HL-60 (cell line): ENCODE measurements at regions not wholly inside any gene's neighbourhood (a gene's known extent, or its start where the extent isn't known, plus 50 kb on each side); places are given as distances from the start of the nearest gene placed in this dataset.

Experiments
- DNase-seq, 2 experiments: peaks; one replicate each; pipeline ENCODE4 v3.0.0-alpha.2; 2010 to 2020; ENCODE audit warnings: low read depth in 1 of 2, low spot score in 1 of 2
- H3K27ac ChIP-seq: fragments of 250-450 bp; sonication (Bioruptor Pico); replicated peaks from 2 replicates; pipeline ENCODE4 v1.5.1; 2020; ENCODE audit warnings: mild to moderate bottlenecking, moderate library complexity
- H3K27me3 ChIP-seq: fragments of 250-450 bp; sonication (Bioruptor Pico); 2 replicates; pipeline ENCODE4 v1.5.1; 2021; ENCODE audit warnings: mild to moderate bottlenecking, moderate library complexity; ENCODE audit not compliant: insufficient read depth, poor library complexity, severe bottlenecking
- H3K4me3 ChIP-seq: replicated peaks from 2 replicates; pipeline ENCODE4 v1.5.1; 2011; ENCODE audit warnings: mild to moderate bottlenecking, control low read depth, low read length; ENCODE audit not compliant: insufficient read depth
- GABPA ChIP-seq: IDR thresholded peaks from 2 replicates; pipeline ENCODE4 v1.6.1; 2012; ENCODE audit warnings: low read depth
- POLR2AphosphoS5 ChIP-seq: IDR thresholded peaks from 2 replicates; pipeline ENCODE4 v1.6.1; 2012; ENCODE audit warnings: low read depth
- REST ChIP-seq: IDR thresholded peaks from 2 replicates; pipeline ENCODE4 v1.6.1; 2012; ENCODE audit warnings: low read depth; ENCODE audit not compliant: insufficient replicate concordance
- SPI1 ChIP-seq: IDR thresholded peaks from 2 replicates; pipeline ENCODE4 v1.6.1; 2012; ENCODE audit warnings: low read depth, mild to moderate bottlenecking, borderline replicate concordance
- TF ChIP-seq, protein P1 (sequence below): IDR thresholded peaks from one replicate; pipeline ENCODE4 v1.5.1; 2011; ENCODE audit warnings: low read length, control low read depth, inconsistent platforms; ENCODE audit not compliant: insufficient read depth

GRCh38 chr20:52098186-52098585 is 93.4 kb downstream of the ZFP64 start:
- TF ChIP-seq POLR2AphosphoS5: no peak
- no peak overlapping the region for H3K27ac ChIP-seq
- DNase-seq: no peak
- H3K27me3 ChIP-seq: no peaks in the 10 kb centered on the region
- H3K4me3 ChIP-seq: no peak overlapping the region

DNA sequence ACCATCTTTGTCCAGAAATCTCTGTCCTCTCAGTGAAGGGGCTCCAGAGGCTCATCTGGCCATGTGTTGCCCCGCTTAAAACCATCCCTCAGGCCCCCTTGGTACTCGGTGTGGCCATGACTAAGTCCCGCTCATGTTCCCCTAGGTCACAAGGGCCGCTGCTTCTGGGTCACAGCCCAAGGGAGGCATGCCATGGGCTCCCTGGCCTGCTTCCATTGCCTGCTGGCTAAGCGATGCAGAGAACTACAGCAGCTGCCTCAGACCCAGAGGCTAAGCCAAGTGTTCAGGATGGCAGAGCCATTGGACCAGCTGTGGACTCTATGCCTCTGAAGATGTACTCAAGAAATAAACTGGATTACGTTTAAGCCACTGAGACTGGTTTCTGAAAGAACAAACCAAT is 95.5 kb downstream of the ZFP64 start:
- no peak overlapping the region for H3K4me3 ChIP-seq
- TF ChIP-seq POLR2AphosphoS5 (no peak), GABPA (no peak), SPI1 (no peak), REST (no peak)
- TF ChIP-seq, protein P1, sequence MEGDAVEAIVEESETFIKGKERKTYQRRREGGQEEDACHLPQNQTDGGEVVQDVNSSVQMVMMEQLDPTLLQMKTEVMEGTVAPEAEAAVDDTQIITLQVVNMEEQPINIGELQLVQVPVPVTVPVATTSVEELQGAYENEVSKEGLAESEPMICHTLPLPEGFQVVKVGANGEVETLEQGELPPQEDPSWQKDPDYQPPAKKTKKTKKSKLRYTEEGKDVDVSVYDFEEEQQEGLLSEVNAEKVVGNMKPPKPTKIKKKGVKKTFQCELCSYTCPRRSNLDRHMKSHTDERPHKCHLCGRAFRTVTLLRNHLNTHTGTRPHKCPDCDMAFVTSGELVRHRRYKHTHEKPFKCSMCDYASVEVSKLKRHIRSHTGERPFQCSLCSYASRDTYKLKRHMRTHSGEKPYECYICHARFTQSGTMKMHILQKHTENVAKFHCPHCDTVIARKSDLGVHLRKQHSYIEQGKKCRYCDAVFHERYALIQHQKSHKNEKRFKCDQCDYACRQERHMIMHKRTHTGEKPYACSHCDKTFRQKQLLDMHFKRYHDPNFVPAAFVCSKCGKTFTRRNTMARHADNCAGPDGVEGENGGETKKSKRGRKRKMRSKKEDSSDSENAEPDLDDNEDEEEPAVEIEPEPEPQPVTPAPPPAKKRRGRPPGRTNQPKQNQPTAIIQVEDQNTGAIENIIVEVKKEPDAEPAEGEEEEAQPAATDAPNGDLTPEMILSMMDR: no peak
- H3K27me3 ChIP-seq: no peaks in the 10 kb centered on the region
- no peak overlapping the region for H3K27ac ChIP-seq
- DNase-seq: no peak

GRCh38 chr20:52094693-52095092 is 96.9 kb downstream of the ZFP64 start:
- TF ChIP-seq SPI1 (no peak), REST (no peak), GABPA (no peak), POLR2AphosphoS5 (no peak)
- TF ChIP-seq, protein P1: no peak

DNA sequence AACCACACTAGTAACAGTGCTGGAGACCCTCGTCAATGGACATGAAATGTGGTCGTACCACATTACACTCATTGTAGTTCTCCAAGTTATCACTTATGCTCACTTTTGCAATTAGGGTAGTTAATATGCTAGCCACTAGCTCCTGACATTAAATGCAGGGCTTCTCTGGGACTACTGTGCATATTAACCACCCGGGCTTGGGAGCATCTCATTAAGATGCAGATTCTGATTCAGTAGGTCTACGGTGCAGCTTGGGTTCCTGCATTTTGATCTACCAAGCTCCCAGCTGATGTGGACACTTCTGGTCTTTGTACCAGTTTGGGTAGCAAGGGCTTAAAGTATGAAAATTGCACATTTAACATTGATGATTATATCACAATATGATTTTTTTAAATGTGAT is 98.0 kb downstream of the ZFP64 start:
- Histone ChIP-seq H3K4me3 (no peak overlapping the region), H3K27me3 (no peaks in the 10 kb centered on the region), H3K27ac (no peak overlapping the region)
- TF ChIP-seq GABPA (no peak), REST (no peak), POLR2AphosphoS5 (no peak), SPI1 (no peak)
- TF ChIP-seq, protein P1: no peak
- no peak for DNase-seq

More at GRCh38 chr20:52094693-52095092, 96.9 kb downstream of the ZFP64 start:
- H3K27ac ChIP-seq: no peak overlapping the region
- no peak for DNase-seq
- no peaks in the 10 kb centered on the region for H3K27me3 ChIP-seq
- H3K4me3 ChIP-seq: no peak overlapping the region
